Activated CD4-positive, alpha-beta T cell treated with anti-CD3 and anti-CD28 coated beads, Interleukin-2, Interleukin-6, amounts not matched to agents 100 ng/mL and 50 ng/mL, durations not matched to agents 16 hours and 8 hours (primary cell): ENCODE measurements at regions not wholly inside any gene's neighbourhood (a gene's known extent, or its start where the extent isn't known, plus 50 kb on each side); places are given as distances from the start of the nearest gene placed in this dataset.
"Not testable (repeated sequence)": the region's sequence is repeated elsewhere in the genome, so short reads cannot be mapped to it uniquely, and the experiment has no call there.

Source experiments
- DNase-seq: peaks from one replicate; pipeline ENCODE4 v3.0.0-alpha.2; 2020

DNA sequence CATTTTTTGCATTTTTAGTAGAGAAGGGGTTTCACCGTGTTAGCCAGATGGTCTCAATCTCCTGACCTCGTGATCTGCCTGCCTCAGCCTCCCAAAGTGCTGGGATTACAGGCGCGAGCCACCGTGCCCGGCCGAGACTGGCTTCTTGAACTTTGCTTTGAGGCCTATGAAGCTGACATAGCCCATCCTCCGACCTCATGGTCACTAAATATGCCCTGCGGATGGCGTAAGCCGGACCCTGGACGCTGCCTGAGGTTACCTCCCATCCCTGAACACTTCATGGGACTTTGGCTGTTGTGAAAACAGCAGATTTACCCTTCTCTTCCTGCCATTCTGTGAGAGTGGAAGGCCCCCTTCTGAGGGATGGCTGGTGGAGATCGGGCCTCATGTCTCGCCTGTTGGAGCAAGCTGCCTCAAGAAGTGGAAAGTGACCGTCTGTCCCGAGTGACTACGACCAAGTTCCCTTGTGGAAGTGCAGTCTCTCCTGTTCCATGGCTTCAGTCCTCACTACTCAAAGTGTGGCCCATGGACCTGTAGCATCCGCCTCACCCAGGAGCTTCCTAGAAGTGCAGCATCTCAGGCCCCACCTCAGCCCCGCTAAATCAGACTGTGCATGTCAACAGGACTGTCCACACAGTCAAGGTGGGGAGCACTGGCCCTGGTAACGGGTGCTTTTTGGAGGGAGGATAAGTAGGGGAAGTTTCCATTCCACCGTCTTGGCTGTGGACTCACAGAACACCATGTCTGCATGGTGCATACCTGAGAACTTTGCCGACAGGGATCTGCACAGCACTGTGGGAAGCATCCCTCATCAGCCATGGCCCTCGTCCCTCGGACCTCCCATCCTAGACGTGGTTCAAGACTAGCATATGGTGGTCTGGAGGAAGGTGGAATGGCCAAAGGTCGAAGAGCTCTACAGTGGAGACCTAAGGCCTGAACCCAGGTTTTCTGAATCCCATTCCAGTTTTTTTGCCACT lies 210.5 kb upstream of the SHH start:
- no peak for DNase-seq

GRCh38 chr7:156021471-156021870 lies 209.2 kb upstream of the SHH start:
- no peak for DNase-seq

GRCh38 chr7:156020566-156020965 lies 208.3 kb upstream of the SHH start:
- no peak for DNase-seq

GRCh38 chr7:156019776-156020565 lies 207.7 kb upstream of the SHH start:
- DNase-seq = no peak

DNA sequence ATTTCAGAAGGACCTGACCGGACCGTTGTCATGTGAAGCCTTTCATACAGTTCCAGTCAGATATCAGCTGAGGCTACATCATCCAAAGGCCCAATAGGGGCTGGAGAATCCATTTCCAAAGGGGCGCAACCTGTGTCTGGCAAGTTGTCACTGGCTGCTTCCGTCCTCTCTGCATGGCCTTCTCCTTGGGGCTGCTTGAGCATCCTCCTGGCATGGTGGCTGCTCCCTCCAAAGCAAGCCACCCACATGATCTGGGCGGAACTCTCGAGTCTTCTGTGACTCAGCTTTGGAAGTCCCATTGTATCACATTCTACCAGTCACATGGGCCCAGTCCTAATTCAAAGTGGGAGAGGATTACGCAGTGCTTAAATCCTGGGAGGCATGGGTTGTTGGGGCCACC lies 207.0 kb upstream of the SHH start:
- no peak for DNase-seq

DNA sequence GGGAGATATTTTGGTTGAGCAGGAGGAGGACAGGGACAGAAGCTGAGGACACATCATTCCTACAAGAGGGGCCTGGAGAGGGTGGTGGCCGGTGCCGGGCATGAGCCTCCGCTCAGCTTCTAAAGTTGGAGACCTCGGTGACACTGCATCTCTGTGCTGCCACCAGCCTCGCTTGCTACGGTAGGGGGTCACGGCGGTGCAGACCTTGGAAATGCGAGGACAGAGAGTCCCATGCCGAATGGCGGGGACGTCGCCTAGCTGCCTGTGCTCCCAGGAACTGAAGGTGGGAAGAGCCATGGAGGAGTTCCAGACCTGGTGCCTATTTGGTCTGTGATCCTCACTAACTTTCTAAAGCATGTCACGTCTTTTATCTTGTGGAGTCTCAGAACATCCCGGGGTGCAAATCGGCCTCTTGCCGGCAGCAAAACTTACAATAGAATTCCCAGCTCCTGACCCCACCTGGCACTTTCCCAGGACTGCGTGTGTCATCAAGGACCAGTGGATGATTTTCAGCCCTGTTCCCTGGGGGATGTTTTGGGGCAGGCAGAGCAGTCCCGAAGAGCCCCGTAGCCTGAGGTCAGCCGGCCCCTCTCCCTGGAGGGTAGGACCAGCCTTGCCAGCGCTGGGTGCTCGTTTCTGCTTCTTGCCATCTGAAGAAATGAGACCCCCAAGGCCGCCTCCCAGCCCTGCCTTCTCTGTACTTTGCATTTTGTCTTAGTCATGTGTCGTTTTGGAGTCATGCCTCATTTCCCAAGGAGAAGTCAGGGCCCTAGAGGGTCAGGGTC lies 205.8 kb upstream of the SHH start:
- DNase-seq = no peak

DNA sequence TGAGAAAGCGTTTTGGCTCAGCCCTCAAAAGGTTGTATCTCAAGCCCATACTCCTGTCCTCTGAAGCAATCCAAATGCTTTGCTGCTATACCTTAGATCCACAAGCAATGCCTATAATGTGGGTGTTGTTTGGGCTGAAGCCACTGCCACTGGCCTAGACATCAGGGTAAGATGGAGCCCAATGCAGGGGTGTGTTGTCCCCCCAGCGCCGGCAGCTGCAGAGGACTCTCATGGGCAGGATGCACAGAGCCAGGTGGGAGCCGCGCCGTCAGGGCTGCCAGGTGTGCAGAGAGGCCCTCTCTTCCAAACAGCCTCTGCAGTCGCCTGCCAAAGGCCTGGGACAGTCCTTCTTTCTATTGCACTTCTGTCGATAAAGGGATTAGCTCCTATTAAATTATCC lies 205.2 kb upstream of the SHH start:
- DNase-seq = no peak

DNA sequence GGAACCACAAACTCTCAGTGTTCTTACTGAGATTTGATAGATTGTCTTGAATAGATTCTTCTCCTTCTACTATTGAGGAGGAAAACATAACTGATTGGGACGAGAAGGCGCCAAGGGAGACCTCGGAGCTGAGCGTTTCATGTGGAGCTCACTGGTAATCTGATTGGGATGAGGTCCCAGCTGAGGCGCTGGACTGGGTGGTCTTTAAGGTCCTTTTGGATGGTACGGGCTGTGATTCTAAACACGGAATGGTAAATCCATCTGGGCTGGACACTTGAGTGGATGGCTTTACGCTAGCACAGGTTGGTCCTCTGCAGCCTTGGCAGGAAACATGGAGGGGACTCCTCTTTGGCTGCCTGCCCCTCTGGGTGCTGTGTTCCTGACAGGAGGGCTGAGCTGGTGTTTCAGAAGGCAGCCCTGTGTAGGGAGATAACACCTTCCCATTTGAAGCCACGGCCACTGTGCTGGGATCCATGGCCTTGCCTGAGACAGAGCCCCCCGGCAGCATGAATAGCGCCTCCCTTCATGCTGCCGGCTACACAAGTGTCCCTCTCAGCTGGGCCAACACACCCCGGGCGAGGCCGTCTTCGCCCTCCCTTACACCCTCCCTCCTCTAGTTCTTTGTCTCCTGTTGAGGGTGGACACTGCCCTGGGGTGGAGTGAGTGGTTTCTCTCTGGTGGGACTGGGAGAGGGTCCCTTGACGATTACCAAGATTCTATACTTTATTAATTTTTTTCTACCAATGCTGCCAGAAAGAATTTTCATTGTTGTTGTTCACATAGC lies 203.2 kb upstream of the SHH start:
- no peak for DNase-seq

GRCh38 chr7:156014808-156015207 lies 202.5 kb upstream of the SHH start:
- DNase-seq = no peak

DNA sequence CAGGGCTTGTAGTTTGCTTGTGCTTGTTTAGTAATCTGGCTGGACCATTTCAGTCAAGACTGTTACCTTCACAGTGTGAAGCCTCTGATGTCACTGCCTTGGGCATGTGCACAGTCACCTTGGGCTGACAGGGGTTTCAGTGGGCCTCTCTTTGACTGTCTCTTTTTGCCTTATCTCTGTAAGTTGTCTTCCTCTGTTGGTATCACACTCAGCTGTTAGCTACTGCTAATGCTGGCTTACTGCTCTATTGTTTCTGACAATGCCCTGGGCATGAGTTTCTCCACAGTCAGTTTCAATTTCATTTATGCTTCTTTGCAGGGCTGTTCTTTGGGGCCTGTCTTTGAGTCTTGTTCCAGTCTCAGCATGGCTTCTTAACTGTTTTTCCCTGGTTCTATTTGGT lies 201.9 kb upstream of the SHH start:
- no peak for DNase-seq

DNA sequence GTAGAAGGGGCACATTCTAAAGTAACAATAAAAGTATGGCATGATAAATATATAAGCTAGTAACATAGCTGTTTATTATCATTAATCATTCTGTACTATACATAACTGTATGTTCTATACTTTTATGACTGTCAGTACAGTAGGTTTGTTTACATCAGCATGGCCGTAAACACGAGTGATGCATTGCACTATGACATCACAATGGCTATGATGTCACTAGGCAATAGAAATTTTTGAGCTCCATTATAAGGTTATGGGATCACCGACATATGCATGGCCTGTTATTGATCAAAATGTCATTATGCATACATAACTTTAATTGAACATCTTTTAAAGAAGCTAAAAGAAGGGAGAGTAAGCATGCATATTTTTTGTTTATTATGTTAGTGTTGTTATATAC lies 200.1 kb upstream of the SHH start:
- no peak for DNase-seq

DNA sequence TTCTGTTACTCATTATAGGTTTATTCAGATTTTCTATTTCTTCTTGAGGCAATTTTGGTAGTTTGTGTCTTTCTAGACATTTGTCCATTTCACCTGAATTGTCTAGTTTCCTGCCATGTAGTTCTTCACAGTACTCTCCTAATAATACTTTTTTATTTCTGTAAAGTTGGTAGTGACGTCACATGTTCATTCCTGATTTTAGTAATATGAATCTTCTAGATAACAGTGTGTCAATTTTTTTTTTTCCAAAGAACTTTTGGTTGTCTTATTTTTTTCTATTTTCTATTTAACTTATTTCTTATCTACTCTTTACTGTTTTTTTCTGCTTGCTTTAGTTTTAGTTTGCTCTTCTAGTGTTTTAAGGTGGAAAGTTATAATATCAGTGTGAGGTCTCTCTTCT lies 197.3 kb upstream of the SHH start:
- DNase-seq = no peak

DNA sequence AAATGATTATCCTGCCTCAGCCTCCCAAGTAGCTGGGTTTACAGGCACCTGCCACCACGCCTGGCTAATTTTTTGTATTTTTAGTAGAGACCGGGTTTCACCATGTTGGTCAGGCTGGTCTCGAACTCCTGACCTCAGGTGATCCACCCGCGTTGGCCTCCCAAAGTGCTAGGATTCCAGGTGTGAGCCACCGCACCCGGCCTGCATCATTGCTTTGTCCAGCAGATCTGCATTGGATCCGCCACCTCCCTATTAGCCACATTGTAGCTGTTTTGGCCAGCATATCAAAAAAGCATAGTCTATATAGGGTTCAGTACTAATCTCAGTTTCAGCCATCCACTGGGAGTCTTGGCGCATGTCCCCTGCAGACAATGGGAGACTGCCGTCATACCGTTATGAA lies 194.6 kb upstream of the SHH start:
- not testable (repeated sequence) for DNase-seq

GRCh38 chr7:156006024-156006423 lies 193.8 kb upstream of the SHH start:
- no peak for DNase-seq

DNA sequence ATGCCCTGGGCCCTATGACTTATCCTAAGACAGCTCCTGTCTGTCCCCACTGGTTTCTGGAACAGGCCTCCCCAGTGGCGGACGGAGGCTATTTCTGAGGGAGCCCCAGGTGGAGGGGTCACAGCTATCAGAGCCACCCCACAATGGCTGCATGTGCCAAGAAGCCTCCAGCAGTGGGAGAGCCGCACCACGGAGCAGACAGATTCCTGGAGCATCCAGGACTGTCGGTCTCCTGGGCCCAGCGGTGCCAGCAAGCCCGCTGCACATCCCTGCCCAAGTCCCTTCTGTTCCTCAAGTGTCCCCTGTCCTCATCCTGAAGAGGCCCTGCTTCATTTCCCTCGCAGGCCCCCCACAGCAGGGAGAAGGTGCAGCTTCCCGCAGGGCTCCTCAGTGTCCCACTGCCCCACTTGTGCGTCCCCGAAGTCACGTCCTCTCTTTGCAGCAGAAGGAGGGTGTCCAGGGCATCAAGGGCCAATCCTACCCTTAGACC lies 193.0 kb upstream of the SHH start:
- no peak for DNase-seq

DNA sequence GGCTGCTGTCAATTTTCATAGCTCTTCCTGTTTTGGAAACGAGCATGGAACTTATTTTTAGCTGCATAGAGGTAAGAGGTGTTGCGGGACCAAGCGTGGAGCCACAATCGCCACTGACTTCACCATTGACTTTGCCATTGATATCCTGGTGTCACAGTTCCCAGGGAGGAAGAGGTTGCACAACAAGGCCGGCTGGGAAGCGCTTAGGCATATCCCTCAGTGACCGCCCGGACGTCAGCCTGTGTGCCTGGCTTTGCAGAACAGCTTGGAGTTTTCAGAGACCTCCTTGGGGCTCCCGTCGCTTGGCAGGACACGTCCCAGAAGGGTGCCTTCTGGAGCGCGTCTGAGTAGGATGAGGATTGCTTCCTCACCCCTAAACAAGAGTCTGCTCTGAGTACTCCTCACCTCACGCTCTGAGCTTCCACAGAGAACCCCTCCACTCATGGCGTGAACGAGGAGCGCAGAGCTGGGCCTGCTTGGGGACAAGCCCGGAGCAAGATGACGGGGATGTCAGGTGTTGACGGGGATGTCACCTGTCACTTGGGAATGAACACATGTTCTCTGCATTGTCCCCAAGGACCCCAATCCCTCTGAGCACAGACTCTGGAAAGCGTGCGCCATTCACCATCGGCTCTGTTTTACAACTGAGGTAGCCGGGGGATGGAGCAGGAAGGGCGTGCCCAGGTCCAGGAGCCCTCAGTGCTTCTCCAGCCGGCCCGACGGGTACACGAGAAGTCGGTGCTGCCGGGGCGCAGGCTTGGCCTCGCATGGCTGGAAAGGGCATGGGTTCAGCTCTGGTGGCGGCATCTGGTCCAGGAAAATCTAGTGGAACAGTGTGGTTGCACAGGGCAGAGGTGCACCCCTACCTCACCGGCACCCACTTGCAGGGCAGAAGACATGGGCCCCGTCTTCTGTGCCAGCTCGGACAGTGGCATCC lies 192.3 kb upstream of the SHH start:
- no peak for DNase-seq

DNA sequence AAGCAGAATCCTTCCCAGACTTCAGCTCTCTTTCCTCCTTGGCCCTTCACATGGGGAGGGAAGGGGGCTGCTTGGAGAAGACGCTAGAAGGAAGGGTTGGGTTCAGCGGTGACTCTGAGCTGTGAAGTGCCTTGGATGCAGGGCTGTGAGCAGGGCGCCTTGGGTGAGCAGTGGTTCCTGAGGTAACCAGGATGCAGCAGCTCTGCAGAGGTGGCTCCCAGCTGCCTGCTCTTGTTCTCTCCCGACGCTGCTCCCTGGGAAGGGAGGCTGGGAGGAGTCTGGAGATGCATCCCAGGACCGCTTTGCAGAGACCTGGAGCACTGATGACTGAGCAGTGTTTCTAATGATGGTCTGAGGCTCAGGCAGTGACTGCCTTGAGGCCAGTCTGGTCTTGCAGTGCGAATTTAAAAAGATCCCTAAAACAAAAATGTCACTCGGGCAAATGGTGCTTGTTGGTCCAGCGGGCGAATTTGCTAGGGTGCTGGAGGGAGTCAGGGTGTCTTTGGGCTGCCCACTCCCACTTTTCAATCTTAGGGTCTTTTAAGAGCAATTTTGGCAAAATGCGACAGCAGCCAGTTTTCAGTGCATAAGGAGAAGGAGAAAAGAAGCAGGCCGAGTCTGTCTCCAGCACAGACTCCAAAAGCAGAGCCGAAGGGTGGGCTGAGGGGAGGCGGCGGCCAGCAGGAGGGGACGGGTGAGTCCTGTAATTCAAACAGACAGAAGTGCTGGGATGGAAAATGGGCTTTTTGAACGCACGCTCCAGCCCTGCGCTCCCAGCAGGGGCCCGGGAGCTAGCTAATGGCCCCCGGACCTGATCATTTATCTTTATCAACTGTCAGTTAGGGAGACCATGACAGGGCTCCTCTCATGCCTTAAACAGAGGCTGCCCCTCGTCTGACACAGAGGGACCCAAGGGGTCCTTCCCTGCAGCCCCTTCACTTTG lies 191.2 kb upstream of the SHH start:
- DNase-seq = no peak

- no peak for DNase-seq
Measured at GRCh38 chr7:156002362-156003066, 190.3 kb upstream of the SHH start.
